OCI-LY1 (cell line): ENCODE measurements at regions not wholly inside any gene's neighbourhood (a gene's known extent, or its start where the extent isn't known, plus 50 kb on each side); places are given as distances from the start of the nearest gene placed in this dataset.

Experiments
- CTCF ChIP-seq: fragments of 200-600 bp; sonication (generic), shearing (Covaris generic); IDR thresholded peaks from 2 replicates; pipeline ENCODE4 v1.5.1; 2017; ENCODE audit warnings: mild to moderate bottlenecking, antibody characterized with exemption, low read length, moderate library complexity, mixed read lengths
- EZH2 ChIP-seq: fragments of 200-600 bp; sonication (generic), shearing (Covaris generic); IDR thresholded peaks from 2 replicates; pipeline ENCODE4 v1.8.0; 2017; ENCODE audit warnings: borderline replicate concordance, mixed run types, mild to moderate bottlenecking, antibody characterized with exemption, low read length, moderate library complexity, mixed read lengths

- TF ChIP-seq CTCF (no peak), EZH2 (no peak)
These were observed 80.2 kb downstream of the TMEM47 start for GRCh38 chrX:34576864-34577263.
